Forelimb muscle (tissue), 1 donor: ENCODE measurements at regions not wholly inside any gene's neighbourhood (a gene's known extent, or its start where the extent isn't known, plus 50 kb on each side); places are given as distances from the start of the nearest gene placed in this dataset.
A peak's percentile ranks its signal among the peaks of the same experiment; 100 is the strongest.

Experiments used
- DNase-seq: peaks from one replicate; pipeline ENCODE4 v3.0.0-alpha.2; 2013; ENCODE audit warnings: low read depth

- no peak for DNase-seq
These were observed 671.9 kb downstream of the SUCLG1 start for GRCh38 chr2:83787189-83787588.

DNA sequence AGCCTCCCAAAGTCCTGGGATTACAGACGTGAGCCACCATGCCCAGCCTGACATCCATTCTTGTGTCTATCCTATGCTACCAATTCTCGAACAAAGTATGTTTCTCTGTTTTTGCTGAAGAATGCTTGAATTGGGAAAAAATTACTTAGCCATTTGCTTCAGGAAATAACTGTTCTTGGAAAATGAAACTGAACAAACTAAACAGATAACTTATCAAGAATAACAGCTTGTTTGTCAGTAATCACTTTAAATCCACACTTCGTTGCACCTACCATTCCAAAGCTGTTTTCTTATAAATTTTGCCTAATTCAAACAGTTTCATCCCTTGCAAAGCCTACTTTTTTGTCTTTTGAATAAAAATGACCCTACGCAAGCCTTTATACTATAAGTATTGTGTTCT, 672.9 kb downstream of the SUCLG1 start:
- no peak for DNase-seq

GRCh38 chr2:83784947-83785346, 674.1 kb downstream of the SUCLG1 start:
- no peak for DNase-seq

DNA sequence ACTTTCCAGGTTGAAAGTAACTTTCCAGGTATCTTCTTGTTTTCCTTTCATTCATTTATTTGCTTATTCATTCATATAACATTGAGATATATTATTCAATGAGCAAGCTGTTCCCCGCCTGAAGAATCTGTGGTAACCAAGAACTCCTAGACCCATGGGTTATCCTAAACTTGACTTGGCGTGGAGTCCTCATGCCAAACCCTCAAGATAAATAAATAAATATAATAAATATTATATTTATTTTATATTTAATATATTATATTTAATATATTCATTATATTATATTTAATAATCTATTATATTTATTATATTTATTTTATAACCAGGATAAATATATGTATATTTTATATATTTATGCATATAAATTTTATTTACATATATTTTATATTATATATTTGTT, 674.8 kb downstream of the SUCLG1 start:
- no peak for DNase-seq

DNA sequence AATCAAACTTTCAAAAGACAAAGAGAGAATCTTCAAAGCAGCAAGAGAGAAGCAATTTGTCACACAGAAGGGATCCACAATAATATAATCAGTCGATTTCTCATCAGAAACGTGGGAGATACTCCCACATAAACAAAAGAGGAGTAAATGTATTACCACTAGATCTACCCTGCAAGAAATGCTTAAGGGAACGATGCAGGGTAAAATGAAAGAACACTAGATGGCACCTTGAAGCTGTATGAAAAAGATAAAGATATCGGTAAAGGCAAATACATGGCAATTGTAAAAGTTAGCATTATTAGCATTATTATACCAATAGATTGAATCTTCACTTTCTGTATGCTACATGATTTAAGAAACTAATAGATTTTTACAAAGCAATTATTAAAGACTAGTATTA, 677.0 kb downstream of the SUCLG1 start:
- DNase-seq: no peak

DNA sequence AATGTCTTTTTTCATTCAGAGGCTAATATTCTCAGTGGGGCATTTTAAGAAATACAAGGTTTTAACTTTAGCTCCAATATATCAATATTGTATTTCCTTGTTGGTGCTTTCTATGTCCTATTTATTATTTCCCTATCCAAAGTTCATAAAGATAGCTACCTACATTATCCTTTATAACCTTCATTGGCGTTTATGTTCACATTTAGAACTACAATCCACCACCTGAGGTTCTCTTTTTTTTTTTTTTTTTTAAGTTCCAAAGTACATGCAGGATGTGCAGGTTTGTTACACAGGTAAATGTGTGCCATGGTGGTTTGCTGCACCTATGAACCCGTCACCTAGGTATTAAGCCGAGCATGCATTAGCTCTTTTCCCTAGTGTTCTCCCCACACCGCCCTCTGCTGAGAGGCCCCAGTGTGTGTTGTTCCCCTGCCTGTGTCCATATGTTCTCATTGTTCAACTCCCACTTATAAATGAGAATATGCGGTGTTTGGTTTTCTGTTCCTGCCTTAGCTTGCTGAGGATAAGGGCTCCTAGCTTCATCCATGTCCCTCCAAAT, 694.6 kb downstream of the SUCLG1 start:
- no peak for DNase-seq

DNA sequence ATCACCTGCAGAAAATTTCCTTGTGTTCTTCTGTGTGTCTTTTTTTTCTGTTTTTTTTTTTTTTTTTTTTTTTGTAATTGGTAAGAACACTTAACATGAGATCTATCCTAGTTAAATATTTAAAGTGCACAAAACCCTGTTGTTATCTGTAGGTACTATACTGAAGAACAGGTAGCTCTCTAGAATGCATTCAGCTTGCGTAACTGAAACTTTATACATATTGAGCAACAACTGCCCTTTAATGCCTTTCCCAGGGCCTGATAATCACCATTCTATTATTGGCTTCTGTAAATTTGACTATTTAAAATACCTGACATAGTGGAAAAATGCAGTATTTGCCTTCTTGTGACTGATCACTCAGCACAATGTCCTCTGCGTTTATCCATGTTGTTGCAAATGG, 701.8 kb downstream of the SUCLG1 start:
- no peak for DNase-seq

DNA sequence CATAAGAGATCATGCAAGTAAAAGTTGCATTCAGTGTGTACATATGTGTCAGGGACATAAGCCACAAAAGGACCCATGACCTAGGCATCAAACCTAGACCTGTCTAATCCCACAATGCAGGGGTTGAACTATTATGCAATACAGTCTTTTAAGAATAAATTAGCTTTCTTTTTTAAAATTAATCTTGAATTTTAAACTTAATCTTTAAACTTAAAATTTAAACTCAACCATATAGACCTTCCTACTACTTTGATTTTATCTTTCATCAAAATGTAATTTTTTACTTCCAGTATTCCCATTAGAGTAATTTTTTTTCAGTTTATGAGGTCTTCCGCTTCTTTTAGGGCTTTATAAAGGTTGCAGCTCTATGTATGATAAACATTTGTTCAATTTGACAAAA, 702.9 kb downstream of the SUCLG1 start:
- no peak for DNase-seq

DNA sequence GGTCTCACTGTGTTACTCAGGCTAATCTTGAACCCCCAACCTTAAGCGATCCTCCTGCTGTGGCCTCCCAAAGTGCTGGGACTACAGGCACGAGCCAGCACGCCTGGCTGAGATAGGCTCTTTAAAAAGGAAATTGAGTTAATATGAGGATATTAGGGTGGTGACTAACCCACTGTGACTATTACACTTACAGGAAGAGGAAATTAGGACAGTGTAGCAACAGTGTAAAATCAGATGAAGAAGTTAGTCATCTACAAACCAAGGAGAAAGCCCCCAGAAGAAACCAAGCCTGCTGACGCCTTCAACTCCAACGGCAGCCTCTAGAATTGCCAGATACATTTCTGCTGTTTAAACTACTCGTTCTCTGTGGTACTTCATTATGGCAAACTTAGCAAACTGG, 711.9 kb downstream of the SUCLG1 start:
- no peak for DNase-seq

DNA sequence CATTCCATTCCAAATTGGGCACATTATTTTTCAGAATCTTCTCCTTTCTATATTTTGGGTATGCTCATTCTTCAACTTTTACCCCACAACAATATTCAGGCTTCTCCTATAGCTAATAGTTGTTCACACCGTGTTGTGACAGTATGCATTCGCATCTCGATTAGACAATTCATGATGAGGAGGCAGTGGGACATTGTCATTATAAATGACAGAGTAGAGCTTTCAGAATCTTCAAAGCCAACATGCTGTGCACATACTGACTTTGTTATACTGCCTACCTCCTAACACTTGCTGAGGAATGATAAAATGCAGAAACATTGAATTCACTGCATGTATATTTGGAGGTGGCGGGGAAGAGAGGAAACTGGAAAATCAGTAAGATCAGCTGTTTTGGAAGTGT, 714.2 kb downstream of the SUCLG1 start:
- no peak for DNase-seq

- DNase-seq: peak; percentile 31
These were observed 716.8 kb downstream of the SUCLG1 start for GRCh38 chr2:83742117-83742782.

DNA sequence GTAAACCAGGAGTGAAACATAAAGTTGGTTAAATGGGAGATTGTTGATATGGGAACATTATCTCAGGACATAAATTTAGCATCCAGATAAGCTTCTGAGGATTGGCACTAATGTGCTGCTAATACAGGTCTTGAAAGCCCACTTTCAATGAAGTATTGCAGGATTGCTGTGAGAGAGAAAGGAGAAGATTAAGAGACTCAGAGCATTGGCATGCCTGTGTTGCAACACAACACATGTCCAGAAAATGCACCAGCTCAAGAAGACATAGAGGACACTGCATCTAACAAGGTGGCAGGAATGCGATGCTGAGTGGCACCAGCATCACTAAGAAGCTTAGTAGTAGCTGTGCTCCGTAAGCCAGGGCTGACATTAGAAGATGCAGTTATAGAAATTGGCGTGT, 728.9 kb downstream of the SUCLG1 start:
- DNase-seq: no peak

DNA sequence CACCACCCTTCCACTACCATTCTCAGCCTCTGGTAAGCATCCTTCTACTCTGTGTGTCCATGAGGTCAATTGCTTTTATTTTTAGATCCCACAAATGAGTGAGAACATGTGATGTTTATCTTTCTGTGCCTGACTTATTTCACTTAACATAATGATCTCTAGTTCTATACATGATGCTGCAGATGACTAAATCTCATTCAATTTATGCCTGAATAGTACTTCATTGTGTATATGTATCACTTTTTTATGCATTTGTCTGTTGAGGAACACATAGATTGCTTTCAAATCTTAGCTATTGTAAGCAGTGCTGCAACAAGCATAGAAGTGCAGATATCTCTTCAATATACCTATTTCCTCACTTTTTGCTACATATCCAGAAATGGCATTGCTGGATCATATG, 733.3 kb downstream of the SUCLG1 start:
- no peak for DNase-seq

DNA sequence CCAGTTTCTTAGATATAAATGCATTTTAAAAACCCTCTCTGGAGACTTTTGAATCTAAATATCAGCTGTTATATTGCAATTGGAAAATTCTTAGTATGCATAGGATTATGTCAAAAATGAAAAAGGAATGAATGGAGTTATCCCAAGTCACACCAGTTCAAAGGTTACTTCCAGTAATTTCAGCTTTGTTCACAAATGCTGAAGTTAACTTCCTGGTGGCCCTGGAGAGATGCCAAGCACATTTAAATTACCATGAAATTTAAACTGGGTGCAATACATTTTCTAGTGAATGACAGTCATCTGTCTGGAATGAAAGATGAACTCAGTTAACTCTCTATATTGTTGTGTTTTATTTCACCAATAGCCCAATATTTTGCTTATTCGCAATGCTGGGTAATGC, 753.9 kb downstream of the SUCLG1 start:
- DNase-seq: no peak

DNA sequence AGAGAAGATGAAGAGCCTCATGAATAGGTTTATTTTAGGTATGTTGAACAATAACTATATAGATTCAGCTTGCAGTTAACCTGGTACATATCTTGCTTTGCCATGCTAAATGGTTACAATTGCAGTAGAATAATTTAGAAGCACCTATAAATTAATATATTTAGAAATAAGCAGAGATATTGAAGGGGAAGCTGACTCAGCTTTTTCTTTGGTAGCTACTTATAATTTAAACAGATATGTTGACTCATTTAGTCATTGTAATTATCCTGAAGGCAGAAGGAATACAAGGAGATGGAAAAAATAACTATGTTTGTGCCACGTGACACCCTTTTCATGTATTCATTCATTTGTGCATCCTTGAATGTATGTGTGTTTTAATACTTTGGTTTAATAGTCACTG, 755.5 kb downstream of the SUCLG1 start:
- DNase-seq: no peak

DNA sequence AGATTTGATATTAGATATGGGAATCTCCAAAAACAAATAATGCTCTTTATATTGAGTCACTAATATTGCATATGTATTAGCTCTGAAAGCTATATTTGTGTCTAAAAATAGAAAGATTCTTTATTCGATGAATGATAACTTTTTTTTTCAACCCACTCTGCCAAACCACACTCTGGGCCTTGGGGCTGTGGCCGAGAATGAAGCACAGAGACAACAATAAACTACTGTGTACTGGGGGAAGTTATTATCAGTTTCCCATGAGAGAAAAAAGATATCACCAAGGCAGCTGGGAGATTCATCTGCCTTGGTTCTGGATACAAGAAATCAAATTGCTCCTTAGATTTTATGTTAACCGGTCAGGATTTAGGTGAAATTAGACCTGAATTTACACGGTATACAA, 762.2 kb downstream of the SUCLG1 start:
- no peak for DNase-seq

- DNase-seq: no peak
These were observed 763.5 kb downstream of the SUCLG1 start for GRCh38 chr2:83695530-83695929.

GRCh38 chr2:83695037-83695436, 764.0 kb downstream of the SUCLG1 start:
- no peak for DNase-seq

DNA sequence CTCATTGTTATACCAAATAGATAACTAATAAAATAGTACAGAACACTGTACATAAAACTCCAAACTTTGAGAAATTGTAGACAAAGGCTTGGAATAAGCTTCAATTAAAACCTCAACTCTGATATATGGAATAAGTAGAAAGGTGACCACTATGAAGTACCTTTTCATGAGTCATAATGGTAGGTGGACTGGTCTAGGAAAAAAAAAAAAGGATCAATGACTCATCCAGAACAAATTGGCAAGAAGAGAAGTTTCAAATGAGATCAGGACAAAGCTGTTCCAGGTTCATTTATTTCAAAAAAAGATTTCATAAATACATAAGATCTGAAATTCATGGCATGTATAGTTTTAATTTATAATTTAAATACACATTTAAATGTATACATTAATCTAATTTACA, 769.7 kb downstream of the SUCLG1 start:
- DNase-seq: no peak

DNA sequence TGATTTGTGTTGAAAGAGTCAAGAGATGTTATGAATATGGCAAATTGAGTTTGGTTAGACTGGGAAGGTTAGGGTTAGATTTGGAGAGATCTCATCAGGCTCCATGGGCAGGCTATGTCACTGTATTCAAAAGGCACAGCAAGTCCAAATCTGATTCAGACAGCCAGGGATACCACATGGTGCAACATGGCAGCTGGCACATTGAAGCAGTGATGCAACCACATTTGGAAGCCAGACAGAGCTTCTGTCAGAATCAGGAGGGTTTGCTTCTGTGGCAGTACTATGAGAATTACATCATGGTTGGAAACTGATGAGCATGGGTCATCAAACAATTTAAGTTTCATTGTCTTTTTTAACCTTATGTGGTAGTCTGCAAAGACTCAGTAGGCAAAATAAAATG, 772.2 kb downstream of the SUCLG1 start:
- no peak for DNase-seq

DNA sequence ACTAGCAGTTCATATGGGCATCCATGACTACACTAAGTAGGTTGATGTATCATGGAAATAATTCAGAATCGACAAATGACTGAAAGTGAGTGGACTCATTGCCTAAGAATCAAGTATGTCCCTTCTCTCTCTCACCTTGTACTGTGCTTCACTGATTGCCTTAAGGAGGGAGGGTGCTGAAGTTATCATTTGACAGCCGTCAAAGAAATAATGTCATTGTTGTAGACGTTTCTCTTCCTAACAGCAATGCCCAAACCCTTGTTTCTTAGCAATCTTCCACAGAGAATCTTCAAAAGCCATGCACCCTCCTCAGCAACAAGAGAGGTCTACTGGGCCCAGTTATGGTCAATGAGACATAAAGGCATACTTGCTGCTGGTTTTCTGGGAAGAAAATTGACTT, 785.0 kb downstream of the SUCLG1 start:
- DNase-seq: no peak

- DNase-seq: no peak
These were observed 793.2 kb downstream of the SUCLG1 start for GRCh38 chr2:83665894-83666293.

GRCh38 chr2:83665154-83665553, 793.9 kb downstream of the SUCLG1 start:
- DNase-seq: no peak

GRCh38 chr2:83661711-83662110, 797.4 kb downstream of the SUCLG1 start:
- DNase-seq: no peak
